H9 (cell line): ENCODE measurements at regions not wholly inside any gene's neighbourhood (a gene's known extent, or its start where the extent isn't known, plus 50 kb on each side); places are given as distances from the start of the nearest gene placed in this dataset.
A peak's percentile ranks its signal among the peaks of the same experiment; 100 is the strongest.

Source experiments
- DNase-seq: peaks from one replicate; pipeline ENCODE4 v3.0.0-alpha.2; 2017
- H2AFZ ChIP-seq: one replicate; pipeline ENCODE4 v1.6.1; 2013; ENCODE audit warnings: mild to moderate bottlenecking, low read length, control low read depth, moderate library complexity
- H2AK5ac ChIP-seq: 2 replicates; pipeline ENCODE4 v1.6.1; 2013; ENCODE audit warnings: low read length, control low read depth, mixed read lengths; ENCODE audit not compliant: insufficient read length
- H2BK120ac ChIP-seq: one replicate; pipeline ENCODE4 v1.6.1; 2013; ENCODE audit warnings: low read depth, mild to moderate bottlenecking, low read length, control low read depth, inconsistent platforms; ENCODE audit not compliant: poor library complexity, severe bottlenecking
- H2BK12ac ChIP-seq: 2 replicates; pipeline ENCODE4 v1.6.1; 2013; ENCODE audit warnings: low read length, control low read depth, mixed read lengths, low read depth; ENCODE audit not compliant: insufficient read length
- H2BK15ac ChIP-seq: 2 replicates; pipeline ENCODE4 v1.6.1; 2013; ENCODE audit warnings: low read depth, low read length, control low read depth
- H2BK20ac ChIP-seq: one replicate; pipeline ENCODE4 v1.6.1; 2013; ENCODE audit warnings: low read depth, mild to moderate bottlenecking, low read length, control low read depth, inconsistent platforms; ENCODE audit not compliant: poor library complexity, severe bottlenecking
- H2BK5ac ChIP-seq: 2 replicates; pipeline ENCODE4 v1.6.1; 2013; ENCODE audit warnings: low read length, control low read depth, mixed read lengths; ENCODE audit not compliant: insufficient read length
- H3K14ac ChIP-seq: 2 replicates; pipeline ENCODE4 v1.6.1; 2013; ENCODE audit warnings: low read length, control low read depth; ENCODE audit not compliant: insufficient read depth
- H3K18ac ChIP-seq: 2 replicates; pipeline ENCODE4 v1.6.1; 2013; ENCODE audit warnings: low read depth, mild to moderate bottlenecking, mixed read lengths, low read length, control low read depth; ENCODE audit not compliant: insufficient read length
- H3K23ac ChIP-seq: 2 replicates; pipeline ENCODE4 v1.6.1; 2013; ENCODE audit warnings: low read length, control low read depth, mixed read lengths, low read depth; ENCODE audit not compliant: insufficient read length
- H3K23me2 ChIP-seq: 2 replicates; pipeline ENCODE4 v1.6.1; 2013; ENCODE audit warnings: low read depth, mild to moderate bottlenecking, mixed read lengths, low read length, control low read depth; ENCODE audit not compliant: insufficient read length, poor library complexity, severe bottlenecking
- H3K27ac ChIP-seq: 2 replicates; pipeline ENCODE4 v1.5.1; 2013; ENCODE audit warnings: low read length, control low read depth, mixed read lengths, low read depth; ENCODE audit not compliant: insufficient read length
- H3K27me3 ChIP-seq: 2 replicates; pipeline ENCODE4 v1.6.1; 2013; ENCODE audit warnings: low read length, control low read depth, inconsistent platforms; ENCODE audit not compliant: insufficient read depth
- H3K4ac ChIP-seq: 2 replicates; pipeline ENCODE4 v1.6.1; 2013; ENCODE audit warnings: low read depth, mild to moderate bottlenecking, control low read depth, inconsistent platforms, low read length, moderate library complexity
- H3K4me1 ChIP-seq: 2 replicates; pipeline ENCODE4 v1.6.1; 2013; ENCODE audit warnings: low read length, control low read depth, inconsistent platforms; ENCODE audit not compliant: insufficient read depth
- H3K4me2 ChIP-seq: 2 replicates; pipeline ENCODE4 v1.6.1; 2013; ENCODE audit warnings: low read length, control low read depth, mixed read lengths; ENCODE audit not compliant: insufficient read length, insufficient read depth
- H3K56ac ChIP-seq: 2 replicates; pipeline ENCODE4 v1.6.1; 2013; ENCODE audit warnings: low read depth, mild to moderate bottlenecking, mixed read lengths, low read length, control low read depth; ENCODE audit not compliant: insufficient read length
- H3K79me1 ChIP-seq: 2 replicates; pipeline ENCODE4 v1.6.1; 2013; ENCODE audit warnings: low read depth, mild to moderate bottlenecking, moderate library complexity, low read length, control low read depth, inconsistent platforms; ENCODE audit not compliant: insufficient read depth, poor library complexity, severe bottlenecking
- H3K79me2 ChIP-seq: 2 replicates; pipeline ENCODE4 v1.6.1; 2013; ENCODE audit warnings: low read length, control low read depth, inconsistent platforms; ENCODE audit not compliant: insufficient read depth
- H3K9ac ChIP-seq: 2 replicates; pipeline ENCODE4 v1.6.1; 2013; ENCODE audit warnings: low read length, control low read depth, mixed read lengths; ENCODE audit not compliant: insufficient read length; ENCODE audit errors: extremely low read depth
- H3K9me3 ChIP-seq: one replicate; pipeline ENCODE4 v1.6.1; 2013; ENCODE audit warnings: low read depth, low read length, inconsistent platforms; ENCODE audit not compliant: control insufficient read depth
- H3T11ph ChIP-seq: one replicate; pipeline ENCODE4 v1.6.1; 2013; ENCODE audit warnings: mild to moderate bottlenecking, low read length, control low read depth, inconsistent platforms
- H4K20me1 ChIP-seq: one replicate; pipeline ENCODE4 v1.6.1; 2013; ENCODE audit not compliant: control insufficient read depth, insufficient read length, insufficient read depth
- H4K5ac ChIP-seq: 2 replicates; pipeline ENCODE4 v1.6.1; 2013; ENCODE audit warnings: low read depth, mild to moderate bottlenecking, mixed read lengths, low read length, control low read depth; ENCODE audit not compliant: insufficient read length
- H4K8ac ChIP-seq: replicated peaks from 2 replicates; pipeline ENCODE4 v1.6.1; 2013; ENCODE audit warnings: low read length, control low read depth, mixed read lengths, low read depth; ENCODE audit not compliant: insufficient read length
- H4K91ac ChIP-seq: 2 replicates; pipeline ENCODE4 v1.6.1; 2013; ENCODE audit warnings: low read depth, mild to moderate bottlenecking, moderate library complexity, mixed read lengths, low read length, control low read depth; ENCODE audit not compliant: insufficient read length
- H3K27ac Mint-ChIP-seq, 3 experiments: 2 replicates in 2 of 3; 3 replicates in 1 of 3; pipeline ENCODE4 v1.8.0; 2020 to 2021; ENCODE audit warnings: mixed read lengths in 3 of 3, mild to moderate bottlenecking in 1 of 3, moderate library complexity in 1 of 3
- H3K27me3 Mint-ChIP-seq: 2 replicates; pipeline ENCODE4 v1.8.0; 2021; ENCODE audit warnings: low read depth, mild to moderate bottlenecking, moderate library complexity, mixed read lengths
- H3K36me3 Mint-ChIP-seq, 3 experiments: 2 replicates in 2 of 3; 3 replicates in 1 of 3; pipeline ENCODE4 v1.8.0; 2020 to 2021; ENCODE audit warnings: low read depth in 3 of 3, mixed read lengths in 3 of 3; ENCODE audit not compliant: insufficient read depth in 1 of 3
- H3K4me1 Mint-ChIP-seq, 2 experiments: 2 replicates each; pipeline ENCODE4 v1.8.0; 2020; ENCODE audit warnings: mixed read lengths in 2 of 2
- H3K4me3 Mint-ChIP-seq, 2 experiments: 2 replicates in 1 of 2; 3 replicates in 1 of 2; pipeline ENCODE4 v1.8.0; 2020 to 2021; ENCODE audit warnings: mild to moderate bottlenecking in 2 of 2, mixed read lengths in 2 of 2, moderate library complexity in 1 of 2
- H3K9me3 Mint-ChIP-seq, 2 experiments: 2 replicates in 1 of 2; 3 replicates in 1 of 2; pipeline ENCODE4 v1.8.0; 2020; ENCODE audit warnings: mild to moderate bottlenecking in 2 of 2, mixed read lengths in 2 of 2, moderate library complexity in 1 of 2
- WGBS: extraction: QIAGEN DNeasy Blood & Tissue Kit; methylation state at CpG from one replicate; pipeline ENCODE4 v1.1.7; 2013; ENCODE audit warnings: missing lambda C conversion rate, low lambda C conversion rate, mixed read lengths; ENCODE audit not compliant: insufficient read length; ENCODE audit errors: extremely low coverage; 5-methylcytosine and 5-hydroxymethylcytosine counted together
- TF ChIP-seq, protein P1 (sequence below): fragments of 200-600 bp; sonication (generic); conservative IDR thresholded peaks from 3 replicates; pipeline ENCODE4 v1.8.0; 2021; ENCODE audit warnings: antibody characterized with exemption, mild to moderate bottlenecking

DNA sequence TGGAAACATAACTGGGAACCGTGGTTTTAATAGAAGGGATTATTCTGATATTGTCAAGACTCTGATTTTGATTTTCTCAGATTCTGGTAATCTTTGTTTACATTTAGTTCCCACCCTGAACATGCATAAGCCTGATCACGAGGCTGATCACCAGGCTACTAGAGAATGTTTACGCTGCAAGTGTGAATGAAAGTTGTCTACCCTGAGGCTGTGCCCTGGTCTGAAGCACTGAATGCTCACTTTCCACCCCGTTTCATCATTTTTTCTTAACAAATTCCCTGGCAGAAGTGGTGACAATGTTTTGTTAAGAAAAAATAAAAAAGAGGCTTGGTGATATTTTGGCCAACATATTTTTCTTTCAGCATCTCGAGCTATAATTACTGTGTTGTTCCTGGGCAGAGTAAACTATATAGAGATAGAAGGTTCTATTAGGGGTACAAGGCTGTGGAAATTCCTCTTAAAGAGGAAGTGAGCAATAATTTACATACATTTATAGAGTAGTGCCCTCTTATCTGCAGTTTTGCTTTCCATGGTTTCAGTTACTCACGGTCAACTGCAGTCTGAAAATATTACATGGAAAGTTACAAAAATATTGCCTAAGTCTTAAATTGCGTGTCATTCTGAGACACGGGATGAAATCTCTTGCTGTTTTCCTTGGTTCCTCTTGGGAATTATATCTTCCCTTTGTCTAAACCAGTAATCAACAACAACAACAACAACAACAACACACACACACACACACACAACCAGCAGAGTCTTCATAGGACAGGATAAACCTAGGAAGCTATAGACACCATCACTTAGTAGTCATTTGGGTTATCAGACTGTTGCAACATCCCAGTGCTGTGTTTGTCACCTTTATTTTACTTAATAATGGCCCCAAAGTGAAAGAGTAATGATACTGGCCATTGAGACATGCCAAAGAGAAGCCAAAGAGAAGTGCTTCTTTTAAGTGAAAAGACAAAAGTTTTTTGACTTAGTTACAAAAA lies 566.6 kb upstream of the CITED2 start:
- Histone ChIP-seq H3K79me2 (no peaks in the 10 kb centered on the region), H2BK12ac (no peak overlapping the region), H3K23ac (no peak overlapping the region), H2BK15ac (no peak overlapping the region), H4K8ac (no peak overlapping the region), H4K91ac (no peak overlapping the region), H3K14ac (no peak overlapping the region), H2BK20ac (no peak overlapping the region), H2BK120ac (no peak overlapping the region), H3K9ac (no peak overlapping the region), H3K4me1 (no peaks in the 10 kb centered on the region; the same call in 1 of the 2 replicates), H4K20me1 (no peaks in the 10 kb centered on the region), H3K27ac (no peak overlapping the region), H4K5ac (no peak overlapping the region), H2BK5ac (no peak overlapping the region), H3T11ph (no peak overlapping the region), H3K27me3 (no peaks in the 10 kb centered on the region), H2AFZ (no peak overlapping the region), H3K79me1 (no peaks in the 10 kb centered on the region), H3K9me3 (no peaks in the 10 kb centered on the region), H3K4ac (no peak overlapping the region), H3K56ac (no peak overlapping the region), H3K23me2 (no peaks in the 10 kb centered on the region), H2AK5ac (no peak overlapping the region), H3K4me2 (no peak overlapping the region), H3K18ac (no peak overlapping the region)
- no peak for DNase-seq
- Mint-ChIP-seq H3K4me1 (peaks cover 29 to 37% of the 10 kb centered on the region in 2 experiments), H3K4me3 (no peak overlapping the region), H3K27ac (peak overlapping the region in 1 of 3 experiments; percentile 40; a peak in 3 of 7 replicates), H3K36me3 (no peaks in the 10 kb centered on the region), H3K27me3 (no peaks in the 10 kb centered on the region), H3K9me3 (no peaks in the 10 kb centered on the region)
- TF ChIP-seq, protein P1, sequence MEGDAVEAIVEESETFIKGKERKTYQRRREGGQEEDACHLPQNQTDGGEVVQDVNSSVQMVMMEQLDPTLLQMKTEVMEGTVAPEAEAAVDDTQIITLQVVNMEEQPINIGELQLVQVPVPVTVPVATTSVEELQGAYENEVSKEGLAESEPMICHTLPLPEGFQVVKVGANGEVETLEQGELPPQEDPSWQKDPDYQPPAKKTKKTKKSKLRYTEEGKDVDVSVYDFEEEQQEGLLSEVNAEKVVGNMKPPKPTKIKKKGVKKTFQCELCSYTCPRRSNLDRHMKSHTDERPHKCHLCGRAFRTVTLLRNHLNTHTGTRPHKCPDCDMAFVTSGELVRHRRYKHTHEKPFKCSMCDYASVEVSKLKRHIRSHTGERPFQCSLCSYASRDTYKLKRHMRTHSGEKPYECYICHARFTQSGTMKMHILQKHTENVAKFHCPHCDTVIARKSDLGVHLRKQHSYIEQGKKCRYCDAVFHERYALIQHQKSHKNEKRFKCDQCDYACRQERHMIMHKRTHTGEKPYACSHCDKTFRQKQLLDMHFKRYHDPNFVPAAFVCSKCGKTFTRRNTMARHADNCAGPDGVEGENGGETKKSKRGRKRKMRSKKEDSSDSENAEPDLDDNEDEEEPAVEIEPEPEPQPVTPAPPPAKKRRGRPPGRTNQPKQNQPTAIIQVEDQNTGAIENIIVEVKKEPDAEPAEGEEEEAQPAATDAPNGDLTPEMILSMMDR = no peak
- WGBS = no CpG with 5 or more reads among the region's 8 CpGs
